HG02759 (cell line): ENCODE measurements at regions not wholly inside any gene's neighbourhood (a gene's known extent, or its start where the extent isn't known, plus 50 kb on each side); places are given as distances from the start of the nearest gene placed in this dataset.
"Not testable (repeated sequence)": the region's sequence is repeated elsewhere in the genome, so short reads cannot be mapped to it uniquely, and the experiment has no call there.

Experiments
- ATAC-seq: cut with Tn5 transposase; IDR thresholded peaks from one replicate; pipeline ENCODE4 v1.9.1; 2021; ENCODE audit warnings: mild to moderate bottlenecking, moderate library complexity; ENCODE audit not compliant: unreplicated experiment

DNA sequence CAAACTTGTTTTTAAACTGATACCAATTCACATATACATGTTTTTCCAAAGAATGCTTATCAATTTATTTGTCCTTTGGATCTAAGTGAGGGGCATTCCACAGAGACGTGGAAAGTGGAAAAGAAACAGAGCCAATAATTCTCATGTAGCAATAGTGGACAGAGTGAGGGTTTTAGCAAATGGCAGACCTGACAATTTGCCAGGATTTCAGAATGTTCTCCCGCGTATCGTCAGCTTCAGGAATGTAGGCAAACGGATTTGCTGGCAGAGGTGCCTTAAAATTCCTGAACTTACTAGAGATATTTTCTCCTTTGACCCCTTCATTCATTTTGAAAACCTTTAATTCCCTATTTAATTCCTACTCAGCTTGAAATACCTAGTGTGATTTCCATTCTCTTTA, 193.4 kb upstream of the CPHXL start:
- ATAC-seq: no peak

DNA sequence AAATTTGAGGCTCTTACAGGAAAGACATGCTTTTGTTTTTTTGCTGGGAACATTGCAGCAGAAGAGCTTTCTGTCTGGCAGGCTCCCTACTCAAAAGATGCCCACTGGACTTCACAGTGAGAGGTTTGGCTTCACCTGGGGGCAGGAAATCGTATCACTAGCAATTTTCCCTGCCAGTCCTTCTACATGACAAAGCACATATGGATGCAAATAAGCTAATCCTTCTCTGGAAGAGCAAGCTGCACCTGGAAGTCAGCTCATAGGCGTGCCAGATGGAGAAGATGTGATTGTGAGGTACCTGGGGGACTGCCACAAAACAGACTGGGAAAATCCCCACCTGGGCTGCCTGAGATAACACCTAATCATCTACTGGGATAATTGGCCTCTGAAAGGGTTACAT, 195.0 kb upstream of the CPHXL start:
- ATAC-seq: no peak

DNA sequence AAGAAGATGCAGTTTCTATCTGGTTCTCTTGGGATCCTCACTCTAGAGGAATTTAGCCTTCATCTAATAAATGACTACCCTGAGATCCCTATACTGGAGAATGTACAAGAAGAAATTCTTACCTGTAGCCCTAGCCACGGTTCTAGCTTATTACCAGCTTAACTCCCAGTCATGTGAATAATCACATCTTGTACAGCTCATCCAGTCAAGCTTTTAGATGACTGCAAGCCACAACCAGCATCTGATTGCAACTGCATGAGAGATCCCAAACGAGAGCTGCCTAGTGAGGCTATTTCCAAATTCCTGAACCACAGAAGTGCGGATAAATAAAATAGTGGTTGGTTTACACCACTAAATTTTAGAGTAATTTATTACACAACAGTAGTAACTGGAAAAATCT, 196.0 kb upstream of the CPHXL start:
- no peak for ATAC-seq

DNA sequence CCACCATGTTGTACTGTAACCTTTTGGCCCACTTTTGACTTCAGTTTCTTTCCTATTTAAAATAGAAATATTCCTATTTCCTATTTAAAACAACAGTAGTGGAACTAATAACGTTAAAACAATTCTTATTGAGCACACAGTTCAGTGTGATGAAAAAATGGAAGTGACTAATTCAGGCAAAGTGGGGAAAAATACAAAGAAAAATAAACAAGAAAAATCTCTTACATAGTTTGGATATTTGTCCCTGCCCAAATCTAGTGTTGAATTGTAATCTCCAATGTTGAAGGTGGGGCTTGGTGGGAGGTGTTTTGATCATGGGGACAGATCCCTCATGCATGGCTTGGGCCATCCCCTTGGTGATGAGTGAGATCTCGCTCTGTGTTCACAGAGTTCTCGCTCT, 198.1 kb upstream of the CPHXL start:
- ATAC-seq: no peak

DNA sequence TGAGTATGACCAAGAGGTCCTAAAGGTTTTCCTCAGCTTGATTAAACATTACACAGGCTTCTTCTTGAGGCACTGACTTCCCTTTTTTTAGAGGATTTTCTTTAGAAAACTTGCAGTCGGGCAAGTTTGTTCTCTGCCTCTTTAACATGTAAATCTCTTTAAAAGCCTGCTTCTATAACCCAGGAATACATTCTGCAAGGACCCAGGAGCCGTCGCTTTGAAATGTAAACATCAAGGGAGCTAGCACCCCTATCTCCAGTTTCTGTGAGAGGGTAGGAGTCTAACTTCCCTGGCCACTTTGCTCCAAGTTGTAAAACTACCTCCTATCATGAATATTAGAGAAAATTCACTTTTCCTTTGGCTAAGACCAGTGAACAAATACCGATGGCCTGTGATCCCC, 201.5 kb upstream of the CPHXL start:
- no peak for ATAC-seq

DNA sequence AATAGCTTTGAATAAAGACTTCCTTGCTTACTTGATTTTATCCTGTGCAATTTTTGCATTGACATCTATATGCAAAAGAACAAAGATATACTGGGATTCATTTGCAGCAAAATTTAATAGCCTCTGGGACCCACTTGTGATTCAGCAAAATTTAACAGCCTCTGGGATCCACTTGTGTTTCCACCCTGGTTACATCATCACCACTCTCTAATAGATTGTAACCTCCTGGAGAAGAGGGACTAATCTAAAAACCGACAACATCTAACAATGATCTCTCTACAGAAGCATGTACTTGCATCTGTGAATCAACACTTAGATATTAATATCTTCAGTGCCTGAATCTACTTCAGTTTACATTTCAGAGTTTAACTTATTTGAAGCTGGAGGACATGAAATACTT, 202.0 kb upstream of the CPHXL start:
- ATAC-seq: no peak

DNA sequence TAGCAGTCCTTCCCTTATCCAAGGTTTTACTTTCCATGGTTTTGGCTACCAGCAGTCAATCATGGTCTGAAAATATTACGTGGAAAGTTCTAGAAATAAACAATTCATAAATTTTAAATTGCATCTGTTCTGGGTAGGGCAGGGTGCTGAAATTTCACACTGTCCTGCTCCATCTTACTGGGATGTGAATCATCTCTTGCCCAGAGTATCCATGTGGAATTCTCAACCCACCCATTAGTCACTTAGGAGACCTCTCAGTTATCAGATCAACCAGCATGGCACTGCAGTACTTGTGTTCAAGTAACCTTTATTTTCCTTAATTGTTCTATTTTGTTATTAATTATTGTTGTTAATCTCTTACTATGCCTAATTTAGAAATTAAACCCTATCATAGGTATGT, 202.8 kb upstream of the CPHXL start:
- ATAC-seq: no peak

DNA sequence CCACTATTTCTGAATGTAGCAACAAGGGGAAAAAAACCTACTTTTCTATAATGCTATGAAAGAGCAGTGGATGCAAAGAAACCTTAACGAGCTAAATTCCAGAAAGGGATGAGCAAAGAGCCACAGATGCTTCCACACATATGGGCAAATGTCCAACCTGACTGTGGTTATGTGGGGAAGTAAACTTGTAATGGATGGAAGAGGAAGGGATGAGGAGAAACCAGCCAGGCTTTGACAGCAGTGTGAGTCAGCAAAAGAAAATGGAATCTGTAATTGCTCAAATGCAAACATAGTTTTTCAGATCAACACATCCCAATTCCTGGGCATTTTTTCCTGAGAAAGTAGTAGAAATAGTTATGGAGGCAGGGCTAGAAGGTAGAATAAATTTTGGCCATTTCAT, 204.8 kb upstream of the CPHXL start:
- no peak for ATAC-seq

DNA sequence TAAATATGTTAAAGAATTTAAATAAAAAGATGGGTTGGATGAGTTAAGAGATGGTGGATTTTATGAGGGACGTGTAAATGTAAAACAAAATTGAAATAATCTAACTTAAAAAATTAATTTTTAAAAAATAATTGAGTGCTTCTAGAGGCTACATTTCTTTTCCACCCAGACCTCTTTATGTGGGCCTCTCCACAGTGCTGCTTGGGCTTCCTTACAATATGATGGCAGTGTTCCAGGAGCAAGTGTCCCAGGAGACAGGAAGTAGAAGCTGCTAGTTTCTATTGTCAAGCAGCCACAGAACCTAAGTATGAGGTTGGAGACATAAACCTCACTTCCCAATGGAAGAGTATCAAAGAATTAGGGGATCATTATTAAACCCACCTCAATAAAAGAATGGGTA, 205.7 kb upstream of the CPHXL start:
- no peak for ATAC-seq

DNA sequence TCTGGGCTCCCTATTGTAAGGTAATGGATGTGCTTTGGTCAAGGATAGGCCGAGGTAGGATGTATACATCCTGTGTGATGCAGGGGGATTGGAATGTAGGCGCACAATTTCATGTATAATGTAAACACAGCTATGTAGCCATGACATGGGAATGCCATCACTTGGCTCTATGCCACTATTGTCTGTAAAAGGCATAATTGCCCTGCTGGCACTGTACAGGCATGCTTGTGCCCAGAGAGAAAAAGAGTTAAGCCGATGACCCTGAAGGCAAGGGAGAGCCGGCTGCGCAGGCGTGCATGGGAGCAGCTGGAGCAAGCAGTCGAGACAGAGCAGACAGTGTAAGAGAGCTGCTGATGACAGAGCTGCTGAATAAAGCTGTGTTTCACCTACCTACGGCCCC, 212.5 kb upstream of the CPHXL start:
- ATAC-seq: no peak

DNA sequence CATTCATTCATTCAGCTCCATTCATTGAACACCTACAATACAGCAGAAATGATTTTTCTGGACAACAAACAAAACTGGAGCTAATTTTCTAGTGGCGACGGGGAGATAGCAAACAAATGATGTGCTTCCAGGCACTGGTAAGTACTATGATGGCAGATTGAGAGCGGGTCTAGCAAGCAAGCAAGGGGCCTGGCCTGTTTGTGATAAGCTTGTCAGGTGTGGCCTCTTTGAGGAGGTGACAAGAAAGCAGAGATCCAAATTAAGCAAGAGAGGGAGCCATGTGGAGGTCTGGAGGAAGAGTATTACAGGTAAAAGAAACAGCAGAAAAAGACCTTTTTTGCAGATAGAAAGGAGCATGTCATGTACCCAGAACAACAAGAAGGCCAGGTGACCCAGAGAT, 216.1 kb upstream of the CPHXL start:
- no peak for ATAC-seq

DNA sequence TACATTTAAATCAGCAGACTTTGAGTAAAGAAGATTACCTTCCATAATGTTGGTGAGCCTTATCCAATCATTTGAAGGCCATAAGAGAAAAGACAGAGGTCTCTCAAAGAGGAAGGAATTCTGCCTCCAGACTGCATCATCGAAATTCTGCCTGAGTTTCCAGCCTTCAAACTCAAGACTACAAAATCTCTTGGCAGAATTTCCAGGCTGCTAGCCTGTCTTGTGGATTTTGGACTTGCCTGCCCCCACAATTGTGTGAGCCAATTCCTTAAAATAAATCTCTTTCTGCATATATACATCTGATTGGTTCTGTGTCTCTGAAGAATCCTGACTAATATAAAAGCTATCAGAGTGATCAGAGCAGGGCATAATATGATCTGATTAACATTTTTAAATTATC, 216.6 kb upstream of the CPHXL start:
- ATAC-seq: no peak

DNA sequence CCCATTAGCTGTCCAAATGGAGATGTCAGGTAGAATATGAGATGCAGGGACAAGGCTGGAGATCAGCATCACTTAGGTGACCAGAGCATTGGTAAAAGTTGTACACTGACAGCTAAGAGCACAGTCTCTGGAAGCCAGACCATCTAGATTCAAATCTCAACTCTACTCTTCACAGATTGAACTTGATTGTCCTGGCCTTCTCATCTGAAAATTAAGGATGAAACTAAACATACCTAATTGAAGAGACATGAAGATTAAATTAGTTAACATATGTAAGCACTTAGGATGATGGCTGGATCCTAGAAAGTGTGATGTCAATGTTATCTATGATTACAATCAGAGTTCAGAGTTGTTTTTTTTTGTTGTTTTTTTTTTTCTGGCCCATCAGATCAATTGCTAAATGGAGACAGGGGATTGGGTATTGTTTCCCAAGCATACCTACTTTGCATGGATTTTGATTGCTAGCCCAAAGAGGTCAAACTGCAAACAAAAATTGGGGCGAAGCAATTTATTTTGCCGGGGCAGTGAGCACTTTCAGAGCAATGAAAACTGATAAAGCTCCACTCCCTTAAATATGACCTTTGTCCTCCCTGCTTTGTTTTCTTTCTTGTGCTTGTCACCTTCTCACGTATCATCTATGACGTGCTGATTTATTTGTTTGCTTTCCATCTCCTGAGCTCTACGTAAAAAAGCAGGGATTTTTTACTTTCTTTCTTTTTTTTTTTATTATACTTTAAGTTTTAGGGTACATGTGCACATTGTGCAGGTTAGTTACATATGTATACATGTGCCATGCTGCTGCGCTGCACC, 217.6 kb upstream of the CPHXL start:
- no peak for ATAC-seq

DNA sequence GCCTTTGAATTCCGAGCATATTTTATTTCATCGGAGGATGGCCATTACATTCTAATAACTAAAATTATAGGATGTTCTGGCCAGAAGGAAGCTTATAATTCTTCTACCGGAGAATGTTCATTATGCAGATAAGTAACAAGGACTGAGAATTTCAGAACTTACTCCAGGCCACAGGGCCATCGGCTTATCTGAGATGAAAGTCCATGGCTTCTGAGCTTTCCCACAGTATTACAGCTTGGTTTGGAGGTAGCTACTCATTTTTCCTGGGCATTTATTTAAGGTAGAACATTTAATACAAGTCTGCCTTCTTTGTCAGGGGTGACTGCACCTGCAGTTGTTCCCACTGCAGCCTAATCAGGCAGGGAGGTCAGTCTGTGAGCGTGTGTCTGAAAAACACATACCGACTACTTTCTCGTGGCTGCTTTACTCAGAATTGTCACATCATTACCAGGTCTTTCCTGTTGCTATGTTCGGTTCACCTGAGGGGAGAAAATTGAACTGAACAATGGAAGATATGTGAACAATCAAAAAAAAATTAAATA, 219.7 kb upstream of the CPHXL start:
- ATAC-seq: no peak

DNA sequence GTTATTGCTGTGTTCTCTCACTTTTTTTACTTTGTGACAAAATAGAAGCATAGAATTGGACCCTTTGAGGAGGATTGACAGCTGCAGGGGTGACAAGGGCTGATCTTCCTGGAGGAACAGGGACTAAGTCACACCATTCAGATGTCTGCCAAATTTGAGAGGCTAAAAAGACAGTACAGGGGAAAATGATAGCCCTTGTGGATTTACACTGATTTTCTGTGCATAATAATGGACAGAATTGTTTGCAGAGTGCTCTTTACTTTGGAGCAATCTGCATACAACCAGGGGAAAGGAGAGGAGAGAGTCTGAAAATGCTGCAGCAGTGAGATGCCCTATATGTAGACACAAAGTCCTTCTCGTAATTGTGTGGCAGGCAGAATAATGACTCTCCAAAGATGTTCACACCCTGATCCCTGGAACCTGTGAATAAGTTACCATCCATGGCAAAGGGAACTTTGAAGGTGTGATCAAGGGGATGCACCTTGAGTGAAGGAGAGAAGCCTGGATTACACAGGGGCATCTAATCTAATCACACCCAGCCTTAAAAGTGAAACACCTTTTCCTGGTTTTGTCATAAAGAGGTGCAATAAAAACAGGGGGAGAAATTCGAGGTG, 221.4 kb upstream of the CPHXL start:
- ATAC-seq: no peak

DNA sequence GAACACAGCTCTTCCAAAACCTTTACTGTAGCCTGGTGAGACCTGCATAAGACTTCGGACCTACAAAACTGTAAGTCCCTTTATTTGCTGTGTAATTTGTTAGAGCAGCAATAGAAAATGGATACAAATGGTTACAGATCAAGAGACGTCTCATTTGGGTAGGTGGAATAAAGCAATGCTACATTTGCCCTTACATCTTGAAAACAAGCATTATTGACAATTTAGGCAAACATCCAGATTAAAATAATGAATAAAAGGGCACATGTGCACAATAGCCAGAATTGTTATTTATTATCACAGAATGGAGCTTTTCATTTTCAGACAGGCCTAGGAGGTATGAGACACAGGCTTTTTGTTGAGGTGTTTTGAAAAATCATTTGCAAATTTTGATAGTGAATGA, 222.2 kb upstream of the CPHXL start:
- ATAC-seq: no peak

DNA sequence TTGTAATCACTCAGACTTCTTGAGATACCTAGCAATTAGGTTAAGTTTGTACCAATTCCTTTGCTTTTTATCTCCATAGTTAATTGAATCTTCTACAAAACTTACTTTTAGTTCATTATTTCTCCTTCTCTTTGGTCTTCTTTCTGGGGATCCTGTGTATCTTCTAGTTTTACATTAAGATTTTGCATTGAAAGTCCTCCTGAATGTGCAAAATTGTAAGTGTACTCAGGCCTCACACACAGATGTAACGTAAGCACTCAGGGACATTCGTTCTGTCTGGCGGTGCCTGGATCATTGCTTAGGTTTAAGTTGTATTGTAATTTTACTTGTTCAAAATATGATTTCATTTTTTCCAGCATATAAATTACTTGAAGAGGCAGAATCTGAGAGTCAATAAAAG, 222.6 kb upstream of the CPHXL start:
- no peak for ATAC-seq

DNA sequence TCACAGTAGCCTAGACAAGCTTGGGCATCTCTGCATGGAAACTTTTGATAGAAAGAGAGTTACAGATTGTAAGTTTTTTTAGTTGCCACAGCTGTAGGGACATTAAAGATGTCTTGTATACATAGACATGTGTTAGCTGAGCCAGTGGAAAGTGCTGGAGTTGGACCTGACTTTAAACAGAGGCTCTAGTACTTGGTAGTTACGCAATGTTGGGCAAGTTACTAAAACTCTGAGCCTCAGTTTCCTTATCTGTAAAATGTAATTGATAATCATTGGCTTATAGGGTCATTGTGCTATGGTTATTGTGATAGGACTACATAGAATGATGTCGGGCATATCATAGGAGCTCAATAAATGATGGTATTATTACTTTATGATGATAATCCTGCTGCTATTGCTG, 225.8 kb upstream of the CPHXL start:
- no peak for ATAC-seq

DNA sequence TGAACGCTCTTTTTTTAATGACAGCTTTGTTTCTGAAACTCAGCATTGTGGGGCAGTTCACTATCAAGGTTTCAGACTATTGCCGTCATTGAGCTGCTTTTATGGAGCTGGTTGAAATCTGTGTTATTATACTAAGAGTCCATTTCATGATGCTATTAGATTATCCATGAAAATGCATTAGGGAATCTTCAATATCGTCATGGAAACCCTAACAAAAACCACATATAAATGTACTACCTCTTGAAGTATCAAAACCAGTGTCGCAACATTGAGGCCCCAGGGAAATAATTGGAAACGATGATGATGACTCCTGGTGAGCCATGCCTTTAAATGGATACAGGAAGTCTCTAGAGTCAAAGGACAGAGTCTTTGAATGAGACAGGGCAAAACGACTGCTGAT, 231.6 kb upstream of the CPHXL start:
- ATAC-seq: no peak

DNA sequence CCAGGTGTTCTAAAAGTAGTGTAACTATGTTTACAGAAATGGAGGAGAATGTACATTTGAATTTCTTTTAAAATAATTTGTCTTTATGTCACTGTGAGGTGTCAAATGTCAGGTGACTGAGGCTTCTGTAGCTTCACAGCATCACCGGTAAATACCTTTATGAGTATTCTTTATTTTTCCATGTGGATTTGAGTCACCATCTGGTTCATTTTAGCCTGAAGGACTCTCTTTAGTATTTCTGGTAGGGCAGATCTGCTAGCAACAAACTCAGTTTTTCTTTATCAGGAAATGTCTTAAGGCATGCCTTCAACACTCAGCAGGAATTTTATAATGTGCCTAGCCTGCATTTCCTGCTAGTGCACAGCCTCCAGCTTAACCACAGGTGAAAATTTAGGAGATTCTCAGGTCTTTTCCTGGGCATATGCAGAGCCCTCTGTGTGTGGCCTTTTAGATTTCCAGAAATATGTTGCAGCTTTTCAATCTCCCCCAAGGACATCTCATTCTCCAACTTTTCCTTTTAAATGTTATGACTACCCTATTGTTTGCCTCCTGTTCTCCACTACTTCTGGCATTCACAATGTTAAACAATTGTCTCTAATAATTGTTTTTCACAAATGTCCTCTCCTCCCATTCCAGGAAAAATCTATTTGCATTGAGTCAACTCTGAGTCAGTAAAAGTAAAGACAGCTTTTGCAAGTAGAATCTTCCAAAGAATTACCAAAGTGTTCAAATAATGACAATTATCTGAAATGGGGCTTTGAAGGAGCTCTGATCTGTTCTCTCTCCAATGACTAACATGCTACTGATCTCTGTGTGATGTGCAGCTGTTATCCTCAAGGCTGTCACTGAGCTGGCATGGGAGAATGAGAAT, 239.4 kb upstream of the CPHXL start:
- no peak for ATAC-seq

DNA sequence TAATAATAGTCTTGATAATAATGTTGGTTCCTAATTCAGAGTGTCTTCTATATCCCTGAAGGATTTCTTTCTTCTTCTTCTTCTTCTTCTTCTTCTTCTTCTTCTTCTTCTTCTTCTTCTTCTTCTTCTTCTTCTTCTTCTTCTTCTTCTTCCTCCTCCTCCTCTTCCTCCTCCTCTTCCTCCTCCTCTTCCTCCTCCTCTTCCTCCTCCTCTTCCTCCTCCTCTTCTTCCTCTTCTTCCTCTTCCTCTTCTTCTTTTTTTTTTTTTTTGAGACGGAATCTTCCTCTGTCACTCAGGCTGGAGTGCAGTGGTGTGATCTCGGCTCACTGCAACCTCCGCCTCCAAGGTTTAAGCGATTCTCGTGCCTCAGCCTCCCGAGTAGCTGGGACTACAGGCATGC, 242.8 kb upstream of the CPHXL start:
- ATAC-seq: not testable (repeated sequence)

DNA sequence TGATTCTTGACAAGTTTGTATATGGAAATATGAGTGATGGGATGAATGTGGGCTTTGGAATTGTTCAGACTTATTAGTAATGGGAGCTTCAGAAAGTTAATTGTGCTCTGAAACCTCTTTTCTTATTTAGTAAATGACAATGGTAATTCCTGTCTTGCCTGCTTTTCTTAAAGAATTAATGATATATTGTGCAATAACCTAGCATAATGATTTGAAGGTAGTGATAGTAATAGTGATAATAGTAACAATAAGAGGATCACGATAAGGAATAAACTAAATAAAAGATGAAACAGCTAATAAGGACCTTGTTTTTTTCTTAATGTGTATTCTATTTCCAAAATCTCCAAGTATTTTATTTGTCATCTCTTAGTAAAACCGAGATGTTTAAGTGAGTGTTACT, 245.0 kb upstream of the CPHXL start:
- no peak for ATAC-seq
